Left kidney (tissue), 1 donor: ENCODE measurements at regions not wholly inside any gene's neighbourhood (a gene's known extent, or its start where the extent isn't known, plus 50 kb on each side); places are given as distances from the start of the nearest gene placed in this dataset.
"Not testable (repeated sequence)": the region's sequence is repeated elsewhere in the genome, so short reads cannot be mapped to it uniquely, and the experiment has no call there.

Experiments used
- DNase-seq: peaks from one replicate; pipeline ENCODE4 v3.0.0-alpha.2; 2013

GRCh38 chr5:68661237-68661636 is 432.6 kb upstream of the SLC30A5 start:
- DNase-seq = no peak

GRCh38 chr5:68662804-68663307 is 431.0 kb upstream of the SLC30A5 start:
- DNase-seq = no peak

GRCh38 chr5:68669864-68670575 is 423.8 kb upstream of the SLC30A5 start:
- DNase-seq = no peak

- DNase-seq = no peak
These were observed 420.6 kb upstream of the SLC30A5 start for GRCh38 chr5:68673106-68673822.

- DNase-seq = no peak
These were observed 420.0 kb upstream of the SLC30A5 start for GRCh38 chr5:68673823-68674180.

GRCh38 chr5:68679041-68679440 is 414.8 kb upstream of the SLC30A5 start:
- no peak for DNase-seq

GRCh38 chr5:68680366-68680765 is 413.4 kb upstream of the SLC30A5 start:
- no peak for DNase-seq

GRCh38 chr5:68681929-68682328 is 411.9 kb upstream of the SLC30A5 start:
- DNase-seq = no peak

GRCh38 chr5:68682400-68683160 is 411.2 kb upstream of the SLC30A5 start:
- DNase-seq = peak; percentile 46

GRCh38 chr5:68683632-68684036 is 410.2 kb upstream of the SLC30A5 start:
- DNase-seq = no peak

- DNase-seq = no peak
These were observed 408.0 kb upstream of the SLC30A5 start for GRCh38 chr5:68685863-68686262.

GRCh38 chr5:68688547-68688946 is 405.3 kb upstream of the SLC30A5 start:
- no peak for DNase-seq

GRCh38 chr5:68689010-68689409 is 404.8 kb upstream of the SLC30A5 start:
- no peak for DNase-seq

GRCh38 chr5:68691874-68692273 is 401.9 kb upstream of the SLC30A5 start:
- DNase-seq = not testable (repeated sequence)

GRCh38 chr5:68698025-68698940 is 395.5 kb upstream of the SLC30A5 start:
- DNase-seq = no peak

GRCh38 chr5:68699966-68700365 is 393.8 kb upstream of the SLC30A5 start:
- no peak for DNase-seq

GRCh38 chr5:68707575-68707974 is 386.2 kb upstream of the SLC30A5 start:
- DNase-seq = no peak

GRCh38 chr5:68708156-68708841 is 385.5 kb upstream of the SLC30A5 start:
- no peak for DNase-seq

GRCh38 chr5:68708842-68709170 is 385.0 kb upstream of the SLC30A5 start:
- DNase-seq = no peak

GRCh38 chr5:68709239-68709638 is 384.6 kb upstream of the SLC30A5 start:
- no peak for DNase-seq

- DNase-seq = no peak
These were observed 383.3 kb upstream of the SLC30A5 start for GRCh38 chr5:68710514-68710913.
